ENCODE measurements at regions not wholly inside any gene's neighbourhood (a gene's known extent, or its start where the extent isn't known, plus 50 kb on each side); places are given as distances from the start of the nearest gene placed in this dataset.

- Histone ChIP-seq H3K27ac (ENCODE audit: low read depth, low read length) (no peak overlapping the region), H3K4me2 (ENCODE audit: low read depth, low read length, poor library complexity, severe bottlenecking) (no peak overlapping the region), H3K9me2 (replicated peaks; ENCODE audit: insufficient read depth, low read length) (no peaks in the 10 kb centered on the region), H3K36me3 (ENCODE audit: low read length) (no peaks in the 10 kb centered on the region), H3K27me3 (ENCODE audit: low read length) (no peaks in the 10 kb centered on the region), H3K79me2 (ENCODE audit: insufficient read depth, low read length) (no peaks in the 10 kb centered on the region), H3K4me3 (ENCODE audit: insufficient read depth, low read length, poor library complexity, severe bottlenecking) (no peak overlapping the region), H4K20me1 (ENCODE audit: low read depth, low read length) (no peaks in the 10 kb centered on the region), H2AFZ (ENCODE audit: low read depth, low read length, severe bottlenecking) (no peak overlapping the region), H3F3A (ENCODE audit: insufficient read depth) (no peaks in the 10 kb centered on the region), H3K9ac (ENCODE audit: low read length) (no peak overlapping the region), H3K9me3 (ENCODE audit: insufficient read depth, low read length) (no peaks in the 10 kb centered on the region)
- TF ChIP-seq EZH2phosphoT487 (conservative IDR thresholded peaks at IDR 0.05; ENCODE audit: low read length) (no peak), CTCF (IDR thresholded peaks at IDR 0.05; ENCODE audit: insufficient read depth, low read length, poor library complexity, severe bottlenecking) (no peak)
Measured at GRCh38 chr3:137349557-137350348, 392.0 kb downstream of the IL20RB start.

- Histone ChIP-seq H3F3A (ENCODE audit: insufficient read depth) (no peaks in the 10 kb centered on the region), H3K79me2 (ENCODE audit: insufficient read depth, low read length) (no peaks in the 10 kb centered on the region), H3K4me3 (ENCODE audit: insufficient read depth, low read length, poor library complexity, severe bottlenecking) (no peak overlapping the region), H3K9ac (ENCODE audit: low read length) (no peak overlapping the region), H3K36me3 (ENCODE audit: low read length) (no peaks in the 10 kb centered on the region), H3K4me2 (ENCODE audit: low read depth, low read length, poor library complexity, severe bottlenecking) (no peak overlapping the region), H4K20me1 (ENCODE audit: low read depth, low read length) (no peaks in the 10 kb centered on the region), H3K9me2 (replicated peaks; ENCODE audit: insufficient read depth, low read length) (no peaks in the 10 kb centered on the region), H3K9me3 (ENCODE audit: insufficient read depth, low read length) (no peaks in the 10 kb centered on the region), H2AFZ (ENCODE audit: low read depth, low read length, severe bottlenecking) (no peak overlapping the region), H3K27me3 (ENCODE audit: low read length) (no peaks in the 10 kb centered on the region), H3K27ac (ENCODE audit: low read depth, low read length) (no peak overlapping the region)
- TF ChIP-seq CTCF (IDR thresholded peaks at IDR 0.05; ENCODE audit: insufficient read depth, low read length, poor library complexity, severe bottlenecking) (no peak), EZH2phosphoT487 (conservative IDR thresholded peaks at IDR 0.05; ENCODE audit: low read length) (no peak)
Measured at GRCh38 chr3:137360531-137361201, 402.9 kb downstream of the IL20RB start.

- no peak for TF ChIP-seq EZH2phosphoT487 (conservative IDR thresholded peaks at IDR 0.05; ENCODE audit: low read length)
- no peak for TF ChIP-seq CTCF (IDR thresholded peaks at IDR 0.05; ENCODE audit: insufficient read depth, low read length, poor library complexity, severe bottlenecking)
- no peaks in the 10 kb centered on the region for H3K79me2 ChIP-seq (ENCODE audit: insufficient read depth, low read length)
- no peaks in the 10 kb centered on the region for H4K20me1 ChIP-seq (ENCODE audit: low read depth, low read length)
Measured at GRCh38 chr3:137382005-137382594, 382.0 kb upstream of the SOX14 start.

More at GRCh38 chr3:137382005-137382594, 382.0 kb upstream of the SOX14 start:
- Histone ChIP-seq H3K4me3 (ENCODE audit: insufficient read depth, low read length, poor library complexity, severe bottlenecking) (no peak overlapping the region), H3K9ac (ENCODE audit: low read length) (no peak overlapping the region), H3K27me3 (ENCODE audit: low read length) (no peaks in the 10 kb centered on the region), H2AFZ (ENCODE audit: low read depth, low read length, severe bottlenecking) (no peak overlapping the region), H3K9me3 (ENCODE audit: insufficient read depth, low read length) (no peaks in the 10 kb centered on the region), H3K4me2 (ENCODE audit: low read depth, low read length, poor library complexity, severe bottlenecking) (no peak overlapping the region), H3K9me2 (replicated peaks; ENCODE audit: insufficient read depth, low read length) (no peaks in the 10 kb centered on the region), H3K27ac (ENCODE audit: low read depth, low read length) (no peak overlapping the region), H3K36me3 (ENCODE audit: low read length) (no peaks in the 10 kb centered on the region), H3F3A (ENCODE audit: insufficient read depth) (no peaks in the 10 kb centered on the region)

All from SU-DHL-6 (cell line).